ENCODE measurements at regions not wholly inside any gene's neighbourhood (a gene's known extent, or its start where the extent isn't known, plus 50 kb on each side); places are given as distances from the start of the nearest gene placed in this dataset.

DNA sequence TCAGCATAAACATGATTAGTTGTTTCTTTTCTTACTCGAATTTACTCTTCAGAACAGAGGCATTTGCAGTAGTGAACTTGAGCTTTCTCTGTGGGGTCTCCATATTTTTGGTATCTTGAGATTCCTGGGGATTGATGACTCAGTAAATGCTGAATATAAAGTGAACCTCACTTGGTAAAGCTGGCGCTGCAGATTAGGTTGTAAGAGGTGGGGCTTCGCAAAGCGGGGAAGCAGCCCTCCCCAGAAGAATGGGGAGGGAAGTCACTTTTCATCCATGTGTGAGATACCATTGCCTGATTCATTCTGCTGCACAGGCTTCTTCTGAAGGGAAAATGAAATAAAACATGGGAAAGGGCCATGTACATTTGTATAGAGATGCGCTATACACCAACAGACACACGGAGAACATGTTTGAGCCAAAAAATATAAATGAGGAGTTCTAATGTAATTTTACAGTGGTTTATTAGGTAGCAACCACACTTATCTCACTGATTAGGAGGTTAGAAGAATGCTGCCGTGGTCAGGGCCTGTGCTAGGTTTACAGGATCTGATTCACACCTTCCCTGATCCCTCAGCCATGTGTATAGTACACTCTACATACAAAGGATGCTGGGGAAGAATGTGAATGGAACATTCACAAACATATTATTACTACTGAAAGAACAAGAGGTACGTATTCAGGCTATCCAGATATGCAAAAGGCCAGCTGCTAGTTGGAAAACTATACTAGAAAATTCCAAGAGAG is 63.5 kb downstream of the DNTTIP2 start:
- in situ Hi-C loops (cut with HindIII; ENCODE audit: low sequenced_read_pairs): no loop called here
- peak; percentile 80 for DNase-seq (ENCODE audit: low read depth, low spot score)
- H3K4me3 ChIP-seq (ENCODE audit: low read depth, low read length): no peak overlapping the region
- no peak for TF ChIP-seq CTCF (IDR thresholded peaks at IDR 0.05; ENCODE audit: low read depth, low read length)

DNA sequence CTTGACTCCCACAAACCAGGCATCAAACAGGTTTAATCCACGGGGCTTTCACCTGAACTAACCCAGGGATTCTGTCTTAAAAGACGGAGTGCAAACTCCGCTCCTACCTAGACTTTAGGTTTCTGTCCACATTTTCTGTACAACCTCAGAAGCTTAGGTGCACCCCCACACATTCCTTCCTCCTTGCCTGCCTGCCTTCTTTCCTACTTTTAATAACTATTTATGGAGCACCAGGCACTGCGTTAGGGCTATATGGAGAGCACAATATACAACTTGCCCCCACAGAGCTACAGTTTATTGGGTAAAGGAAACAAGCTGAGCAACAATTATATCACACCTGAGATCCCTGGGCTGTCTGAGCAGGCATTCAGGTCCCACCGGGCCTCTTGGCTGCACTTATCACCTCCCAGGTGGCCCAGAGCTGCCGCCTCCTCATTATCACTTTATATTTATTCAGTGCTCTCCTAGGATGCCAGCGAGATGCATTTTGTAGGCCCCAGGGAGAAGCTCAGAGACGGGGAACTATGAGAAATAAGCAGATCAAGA is 64.1 kb downstream of the DNTTIP2 start:
- TF ChIP-seq CTCF (IDR thresholded peaks at IDR 0.05; ENCODE audit: low read depth, low read length): no peak
- H3K4me3 ChIP-seq (ENCODE audit: low read depth, low read length): no peak overlapping the region
- DNase-seq (ENCODE audit: low read depth, low spot score): no peak
- in situ Hi-C loops (cut with HindIII; ENCODE audit: low sequenced_read_pairs): no loop called here

GRCh38 chr1:93814059-93814794 is 64.8 kb downstream of the DNTTIP2 start:
- peak; percentile 85 for DNase-seq (ENCODE audit: low read depth, low spot score)
- TF ChIP-seq CTCF (IDR thresholded peaks at IDR 0.05; ENCODE audit: low read depth, low read length): peak; percentile 99
- no peak overlapping the region for H3K4me3 ChIP-seq (ENCODE audit: low read depth, low read length)
- in situ Hi-C loops (cut with HindIII; ENCODE audit: low sequenced_read_pairs): no loop called here

- TF ChIP-seq CTCF (IDR thresholded peaks at IDR 0.05; ENCODE audit: low read depth, low read length): no peak
- in situ Hi-C loops (cut with HindIII; ENCODE audit: low sequenced_read_pairs): no loop called here
- no peak for DNase-seq (ENCODE audit: low read depth, low spot score)
- H3K4me3 ChIP-seq (ENCODE audit: low read depth, low read length): no peak overlapping the region
Measured at GRCh38 chr1:93813076-93813475, 65.9 kb downstream of the DNTTIP2 start.

DNA sequence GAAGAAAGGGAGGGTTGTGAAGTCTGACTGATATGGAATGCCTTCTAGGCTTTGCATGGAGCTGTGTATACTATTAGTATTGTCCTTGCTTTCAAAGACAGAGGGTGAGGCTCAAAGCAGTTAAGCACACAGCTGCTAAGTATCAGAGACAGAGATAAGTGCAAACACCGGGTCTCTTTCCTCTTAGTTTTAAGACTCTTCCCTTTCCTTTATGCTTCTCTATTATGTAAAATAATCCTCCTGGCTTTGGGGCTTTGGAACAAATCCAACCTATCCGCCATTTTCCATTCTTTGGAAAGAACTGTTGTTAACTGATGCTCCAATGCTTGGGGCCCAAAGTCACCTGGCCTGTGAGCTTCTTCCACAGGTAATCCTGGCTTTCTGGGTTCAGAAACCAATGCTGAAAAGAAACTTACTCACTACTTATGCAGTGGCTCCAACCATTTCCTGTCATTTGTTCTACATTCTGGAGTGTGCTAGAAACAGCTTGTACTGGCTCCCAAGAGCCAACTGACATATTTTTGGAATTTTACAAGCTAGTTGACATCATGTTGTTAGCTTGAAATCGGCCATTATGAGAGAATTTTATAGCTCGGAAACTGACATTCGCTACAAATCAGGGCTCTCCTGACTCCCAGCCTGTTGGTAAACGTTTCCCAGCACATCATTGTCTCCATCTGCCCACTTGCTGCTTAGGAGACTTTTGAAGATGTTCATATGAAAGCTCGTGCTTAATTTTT is 67.5 kb downstream of the DNTTIP2 start:
- TF ChIP-seq CTCF (IDR thresholded peaks at IDR 0.05; ENCODE audit: low read depth, low read length): no peak
- DNase-seq (ENCODE audit: low read depth, low spot score): no peak
- in situ Hi-C loops (cut with HindIII; ENCODE audit: low sequenced_read_pairs): no loop called here
- H3K4me3 ChIP-seq (ENCODE audit: low read depth, low read length): no peak overlapping the region

- no peak overlapping the region for H3K4me3 ChIP-seq (ENCODE audit: low read depth, low read length)
- in situ Hi-C loops (cut with HindIII; ENCODE audit: low sequenced_read_pairs): no loop called here
- DNase-seq (ENCODE audit: low read depth, low spot score): no peak
- no peak for TF ChIP-seq CTCF (IDR thresholded peaks at IDR 0.05; ENCODE audit: low read depth, low read length)
Measured at GRCh38 chr1:93810316-93810715, 68.7 kb downstream of the DNTTIP2 start.

Data from astrocyte of the spinal cord (primary cell).